ENCODE measurements at regions not wholly inside any gene's neighbourhood (a gene's known extent, or its start where the extent isn't known, plus 50 kb on each side); places are given as distances from the start of the nearest gene placed in this dataset.

- TF ChIP-seq POLR2AphosphoS5 (IDR thresholded peaks at IDR 0.05; ENCODE audit: borderline replicate concordance, low read depth, low read length) = no peak
- TF ChIP-seq EZH2 (IDR thresholded peaks at IDR 0.05) = no peak
- TF ChIP-seq FOXP2 (optimal IDR thresholded peaks at IDR 0.05; ENCODE audit: control extremely low read depth, extremely low read length, insufficient read depth) = no peak
Observed at GRCh38 chr3:186442162-186442561, 80.1 kb upstream of the DGKG start.

All from SK-N-MC (cell line).